Cardiac muscle cell (in vitro differentiated cells and primary cell): ENCODE measurements at regions not wholly inside any gene's neighbourhood (a gene's known extent, or its start where the extent isn't known, plus 50 kb on each side); places are given as distances from the start of the nearest gene placed in this dataset.

ENCODE experiments used
- DNase-seq, 2 donors: peaks; one replicate each; pipeline versions ENCODE4 v3.0.0 to v3.0.0-alpha.2; 2010 to 2017; ENCODE audit warnings: low read depth in 1 of 2, low spot score in 1 of 2
- H3K27ac ChIP-seq: fragments of 200-600 bp; sonication (generic); 2 replicates; pipeline ENCODE4 v1.5.1; 2016
- H3K27me3 ChIP-seq: fragments of 200-600 bp; sonication (generic); 2 replicates; pipeline ENCODE4 v1.6.0; 2016; ENCODE audit warnings: control low read depth
- H3K36me3 ChIP-seq: fragments of 200-600 bp; sonication (generic); 2 replicates; pipeline ENCODE4 v1.5.1; 2016; ENCODE audit warnings: control low read depth
- H3K4me1 ChIP-seq: fragments of 200-600 bp; sonication (generic); 2 replicates; pipeline ENCODE4 v1.8.1; 2017; ENCODE audit warnings: low read depth, mild to moderate bottlenecking, mixed run types
- H3K4me3 ChIP-seq: fragments of 200-600 bp; sonication (generic); 2 replicates; pipeline ENCODE4 v1.5.1; 2016; ENCODE audit warnings: mild to moderate bottlenecking
- H3K9me3 ChIP-seq: fragments of 200-600 bp; sonication (generic); 2 replicates; pipeline ENCODE4 v1.5.1; 2017; ENCODE audit warnings: low read depth, mild to moderate bottlenecking, control low read depth
- TF ChIP-seq, protein P1 (sequence below): IDR thresholded peaks from 2 replicates; pipeline ENCODE4 v1.5.1; 2012; ENCODE audit warnings: low read depth, mild to moderate bottlenecking, low read length

DNA sequence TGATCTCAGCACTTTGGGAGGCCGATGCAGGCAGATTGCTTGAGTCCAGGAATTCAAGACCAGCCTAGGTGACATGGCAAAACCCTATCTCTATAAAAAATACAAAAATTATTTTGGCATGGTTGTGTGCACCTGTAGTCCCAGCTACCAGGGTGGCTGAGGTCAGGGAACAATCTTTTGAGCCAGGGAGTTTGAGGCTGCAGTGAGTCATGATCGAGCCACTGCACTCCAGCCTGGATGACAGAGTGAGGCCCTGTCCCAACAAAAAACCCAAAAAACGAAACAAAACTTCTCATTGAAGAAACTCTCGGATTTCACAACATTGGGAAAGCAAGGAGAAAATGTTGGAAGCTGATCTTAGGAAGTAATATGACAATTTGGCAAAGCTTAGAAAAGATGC lies 317.3 kb upstream of the MGAT5 start:
- TF ChIP-seq, protein P1, sequence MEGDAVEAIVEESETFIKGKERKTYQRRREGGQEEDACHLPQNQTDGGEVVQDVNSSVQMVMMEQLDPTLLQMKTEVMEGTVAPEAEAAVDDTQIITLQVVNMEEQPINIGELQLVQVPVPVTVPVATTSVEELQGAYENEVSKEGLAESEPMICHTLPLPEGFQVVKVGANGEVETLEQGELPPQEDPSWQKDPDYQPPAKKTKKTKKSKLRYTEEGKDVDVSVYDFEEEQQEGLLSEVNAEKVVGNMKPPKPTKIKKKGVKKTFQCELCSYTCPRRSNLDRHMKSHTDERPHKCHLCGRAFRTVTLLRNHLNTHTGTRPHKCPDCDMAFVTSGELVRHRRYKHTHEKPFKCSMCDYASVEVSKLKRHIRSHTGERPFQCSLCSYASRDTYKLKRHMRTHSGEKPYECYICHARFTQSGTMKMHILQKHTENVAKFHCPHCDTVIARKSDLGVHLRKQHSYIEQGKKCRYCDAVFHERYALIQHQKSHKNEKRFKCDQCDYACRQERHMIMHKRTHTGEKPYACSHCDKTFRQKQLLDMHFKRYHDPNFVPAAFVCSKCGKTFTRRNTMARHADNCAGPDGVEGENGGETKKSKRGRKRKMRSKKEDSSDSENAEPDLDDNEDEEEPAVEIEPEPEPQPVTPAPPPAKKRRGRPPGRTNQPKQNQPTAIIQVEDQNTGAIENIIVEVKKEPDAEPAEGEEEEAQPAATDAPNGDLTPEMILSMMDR: no peak
- Histone ChIP-seq H3K27me3 (no peaks in the 10 kb centered on the region), H3K36me3 (no peaks in the 10 kb centered on the region), H3K4me1 (no peaks in the 10 kb centered on the region), H3K4me3 (no peak overlapping the region), H3K27ac (no peak overlapping the region), H3K9me3 (no peaks in the 10 kb centered on the region)
- no peak for DNase-seq

GRCh38 chr2:133937669-133938068 lies 316.2 kb upstream of the MGAT5 start:
- no peaks in the 10 kb centered on the region for H3K27me3 ChIP-seq
- no peak for DNase-seq
- peaks cover 3% of the 10 kb centered on the region for H3K4me1 ChIP-seq
- H3K9me3 ChIP-seq: no peaks in the 10 kb centered on the region
- no peaks in the 10 kb centered on the region for H3K36me3 ChIP-seq
- H3K4me3 ChIP-seq: no peak overlapping the region
- TF ChIP-seq, protein P1: no peak
- H3K27ac ChIP-seq: no peak overlapping the region

DNA sequence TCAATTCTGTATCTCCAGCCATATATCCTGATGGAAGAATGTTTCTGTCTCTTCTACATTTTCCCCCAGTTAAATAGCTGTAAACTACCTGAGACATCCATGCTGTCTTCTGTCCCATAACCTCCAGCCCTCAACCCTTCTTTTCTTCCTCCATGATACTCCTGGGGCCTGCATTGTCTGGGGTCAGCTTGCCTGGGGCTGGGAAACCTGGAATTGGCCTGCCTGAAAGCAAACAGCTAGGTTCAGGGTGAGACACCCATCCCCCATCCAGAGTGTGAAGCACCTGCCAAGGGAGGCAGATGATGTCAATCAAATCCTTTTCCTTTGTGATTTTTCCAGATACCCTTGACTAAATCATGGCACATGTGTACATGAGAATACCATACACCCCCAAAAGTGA lies 313.7 kb upstream of the MGAT5 start:
- Histone ChIP-seq H3K27ac (no peak overlapping the region), H3K36me3 (no peaks in the 10 kb centered on the region), H3K27me3 (no peaks in the 10 kb centered on the region), H3K9me3 (no peaks in the 10 kb centered on the region), H3K4me1 (peaks cover 3% of the 10 kb centered on the region), H3K4me3 (no peak overlapping the region)
- DNase-seq: no peak
- TF ChIP-seq, protein P1: no peak

DNA sequence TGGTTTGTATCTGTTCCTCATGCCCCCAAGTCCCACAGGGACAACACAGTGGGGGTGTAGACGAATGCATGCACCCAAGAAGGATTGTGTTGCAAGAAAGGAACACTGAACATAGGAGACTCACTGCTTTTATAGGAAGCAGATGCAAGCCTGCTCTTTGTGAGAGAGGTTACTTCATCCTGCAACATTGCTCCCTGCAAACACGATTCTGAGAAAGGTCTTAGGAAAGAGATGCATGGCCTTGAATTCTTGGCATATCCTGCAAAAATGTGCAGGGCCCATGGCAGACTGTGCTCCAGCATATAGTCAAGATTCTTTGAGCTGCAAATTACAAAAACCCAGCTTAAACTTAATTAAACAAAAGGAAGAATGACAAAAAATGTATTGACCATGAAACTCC lies 312.2 kb upstream of the MGAT5 start:
- no peak for DNase-seq
- Histone ChIP-seq H3K9me3 (no peaks in the 10 kb centered on the region), H3K4me1 (peaks cover 3% of the 10 kb centered on the region), H3K4me3 (no peak overlapping the region), H3K36me3 (no peaks in the 10 kb centered on the region), H3K27ac (no peak overlapping the region), H3K27me3 (no peaks in the 10 kb centered on the region)
- TF ChIP-seq, protein P1: no peak

DNA sequence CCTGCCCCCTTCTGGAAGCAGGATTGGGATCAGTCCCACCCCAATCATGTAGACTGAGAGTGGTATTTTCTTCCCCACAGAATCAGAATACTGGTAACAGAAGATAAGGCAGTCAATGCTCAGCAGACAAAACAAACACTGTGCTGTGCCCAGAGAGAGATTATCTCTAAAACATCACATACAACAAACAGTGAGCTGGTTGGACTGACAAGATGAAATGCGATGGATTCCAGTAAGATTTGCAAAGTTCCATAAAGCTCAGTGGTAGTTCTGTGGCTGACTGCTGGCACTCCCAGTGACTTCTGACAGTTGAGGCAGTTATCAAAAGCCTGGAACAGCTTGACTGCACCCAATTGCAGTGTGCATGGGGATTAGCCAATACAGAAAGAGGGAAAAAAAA lies 311.5 kb upstream of the MGAT5 start:
- Histone ChIP-seq H3K36me3 (no peaks in the 10 kb centered on the region), H3K9me3 (no peaks in the 10 kb centered on the region), H3K27ac (no peak overlapping the region), H3K4me3 (no peak overlapping the region), H3K27me3 (no peaks in the 10 kb centered on the region), H3K4me1 (peaks cover 3% of the 10 kb centered on the region)
- no peak for DNase-seq
- TF ChIP-seq, protein P1: no peak

- no peak for DNase-seq
- no peaks in the 10 kb centered on the region for H3K36me3 ChIP-seq
- no peak overlapping the region for H3K4me3 ChIP-seq
- no peaks in the 10 kb centered on the region for H3K9me3 ChIP-seq
- peaks cover 3% of the 10 kb centered on the region for H3K4me1 ChIP-seq
- no peaks in the 10 kb centered on the region for H3K27me3 ChIP-seq
- H3K27ac ChIP-seq: no peak overlapping the region
- TF ChIP-seq, protein P1: no peak
Measured at GRCh38 chr2:133943108-133943507, 310.8 kb upstream of the MGAT5 start.
